ENCODE measurements at regions not wholly inside any gene's neighbourhood (a gene's known extent, or its start where the extent isn't known, plus 50 kb on each side); places are given as distances from the start of the nearest gene placed in this dataset.
"Not testable (repeated sequence)": the region's sequence is repeated elsewhere in the genome, so short reads cannot be mapped to it uniquely, and the experiment has no call there.

GRCh38 chrX:76509775-76510174, 82.3 kb downstream of the MAGEE1 start:
- no peak for DNase-seq (ENCODE audit: low read depth in 1 of 2, low spot score in 1 of 2)

- no peak for DNase-seq (ENCODE audit: low read depth in 1 of 2, low spot score in 1 of 2)
These were observed 90.0 kb downstream of the MAGEE1 start for GRCh38 chrX:76517544-76517943.

- no peak for DNase-seq (ENCODE audit: low read depth in 1 of 2, low spot score in 1 of 2)
These were observed 93.0 kb downstream of the MAGEE1 start for GRCh38 chrX:76520273-76521054.

- DNase-seq (ENCODE audit: low read depth in 1 of 2, low spot score in 1 of 2) = not testable (repeated sequence)
These were observed 108.2 kb downstream of the MAGEE1 start for GRCh38 chrX:76535675-76536074.

- no peak for DNase-seq (ENCODE audit: low read depth in 1 of 2, low spot score in 1 of 2)
These were observed 111.3 kb downstream of the MAGEE1 start for GRCh38 chrX:76538860-76539259.

- DNase-seq (ENCODE audit: low read depth in 1 of 2, low spot score in 1 of 2) = not testable (repeated sequence)
These were observed 115.9 kb downstream of the MAGEE1 start for GRCh38 chrX:76543381-76543780.

DNA sequence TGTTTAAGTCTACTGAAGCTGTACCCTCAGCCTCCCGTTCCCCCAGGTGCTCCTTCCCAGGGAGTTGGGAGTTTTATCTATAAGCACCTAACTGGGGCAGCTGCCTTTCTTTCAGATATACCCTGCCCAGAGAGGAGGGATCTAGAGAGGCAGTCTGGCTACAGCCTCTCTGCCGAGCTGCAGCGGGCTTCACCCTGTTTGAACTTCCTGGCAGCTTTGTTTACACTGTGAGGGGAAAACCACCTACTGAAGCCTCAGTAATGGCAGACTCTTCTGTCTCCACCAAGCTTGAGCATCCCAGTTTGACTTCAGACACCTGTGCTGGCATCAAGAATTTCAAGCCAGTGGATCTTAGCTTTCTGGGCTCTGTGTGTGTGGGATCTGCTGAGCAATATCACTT, 122.5 kb downstream of the MAGEE1 start:
- DNase-seq (ENCODE audit: low read depth in 1 of 2, low spot score in 1 of 2) = no peak

GRCh38 chrX:76555269-76555668, 127.8 kb downstream of the MAGEE1 start:
- DNase-seq (ENCODE audit: low read depth in 1 of 2, low spot score in 1 of 2) = no peak

DNA sequence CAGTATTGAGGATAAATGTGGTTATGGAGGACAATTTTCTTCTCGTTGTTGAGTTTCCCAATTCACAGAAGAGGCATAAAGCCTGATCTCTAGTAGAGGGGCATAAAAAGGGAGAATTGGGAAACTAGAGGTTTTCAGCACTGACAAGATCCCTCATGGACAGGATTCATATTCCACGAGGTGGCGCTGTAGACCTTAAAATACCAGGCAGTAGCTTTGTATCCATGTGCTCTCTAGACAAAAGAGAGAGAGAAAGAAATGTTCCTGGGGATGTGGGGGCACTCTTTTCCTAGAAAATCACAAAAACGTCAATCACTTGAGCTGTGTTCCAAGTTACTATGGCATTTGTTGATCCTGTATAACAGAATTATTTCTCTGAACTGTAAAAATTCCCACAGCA, 128.3 kb downstream of the MAGEE1 start:
- DNase-seq (ENCODE audit: low read depth in 1 of 2, low spot score in 1 of 2) = peak in 1 of 2 donors; percentile 1

DNA sequence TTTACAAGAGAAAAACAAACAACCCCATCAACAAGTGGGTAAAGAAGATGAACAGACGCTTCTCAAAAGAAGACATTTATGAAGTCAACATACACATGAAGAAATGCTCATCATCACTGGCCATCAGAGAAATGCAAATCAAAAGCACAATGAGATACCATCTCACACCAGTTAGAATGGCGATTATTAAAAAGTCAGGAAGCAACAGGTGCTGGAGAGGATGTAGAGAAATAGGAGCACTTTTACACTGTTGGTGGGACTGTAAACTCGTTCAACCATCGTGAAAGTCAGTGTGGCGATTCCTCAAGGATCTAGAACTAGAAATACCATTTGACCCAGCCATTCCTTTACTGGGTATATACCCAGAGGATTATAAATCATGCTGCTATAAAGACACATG, 137.3 kb downstream of the MAGEE1 start:
- DNase-seq (ENCODE audit: low read depth in 1 of 2, low spot score in 1 of 2) = not testable (repeated sequence)

DNA sequence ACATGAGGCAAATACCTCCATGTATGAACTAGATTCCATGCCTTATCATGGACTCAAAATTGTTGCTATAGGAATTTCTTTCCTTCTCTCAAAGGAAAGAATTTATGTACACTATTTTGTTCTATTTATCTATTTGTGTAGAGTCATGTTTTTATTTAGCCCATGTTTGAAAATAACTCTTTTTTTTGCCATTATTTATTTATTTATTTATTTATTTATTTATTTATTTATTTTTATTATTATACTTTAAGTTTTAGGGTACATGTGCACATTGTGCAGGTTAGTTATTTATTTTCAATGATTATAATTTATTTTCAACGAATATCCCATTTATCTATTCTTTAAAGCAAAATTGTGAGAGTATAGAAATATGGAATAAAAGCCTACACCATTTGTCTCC, 177.9 kb downstream of the MAGEE1 start:
- no peak for DNase-seq (ENCODE audit: low read depth in 1 of 2, low spot score in 1 of 2)

DNA sequence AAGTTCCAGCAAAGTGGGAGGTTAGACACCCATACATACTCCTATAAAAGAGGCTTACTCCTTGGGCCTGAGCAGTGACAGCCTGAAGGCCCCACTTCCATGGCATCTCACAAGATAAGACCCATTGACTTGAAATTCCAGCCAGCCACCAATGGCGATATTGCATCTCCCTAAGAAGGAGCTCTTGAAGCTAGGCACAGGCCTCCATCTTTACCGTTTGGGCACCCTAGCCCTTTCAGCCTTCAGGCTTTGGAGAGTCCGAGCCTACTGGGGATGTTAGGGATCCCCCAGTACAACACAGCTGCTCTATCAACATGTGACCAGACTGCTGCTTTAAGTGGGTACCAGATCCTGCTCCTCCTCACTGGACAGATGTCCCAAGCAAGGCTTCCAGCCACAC, 189.5 kb downstream of the MAGEE1 start:
- no peak for DNase-seq (ENCODE audit: low read depth in 1 of 2, low spot score in 1 of 2)

- no peak for DNase-seq (ENCODE audit: low read depth in 1 of 2, low spot score in 1 of 2)
These were observed 216.1 kb downstream of the MAGEE1 start for GRCh38 chrX:76643590-76643989.

DNA sequence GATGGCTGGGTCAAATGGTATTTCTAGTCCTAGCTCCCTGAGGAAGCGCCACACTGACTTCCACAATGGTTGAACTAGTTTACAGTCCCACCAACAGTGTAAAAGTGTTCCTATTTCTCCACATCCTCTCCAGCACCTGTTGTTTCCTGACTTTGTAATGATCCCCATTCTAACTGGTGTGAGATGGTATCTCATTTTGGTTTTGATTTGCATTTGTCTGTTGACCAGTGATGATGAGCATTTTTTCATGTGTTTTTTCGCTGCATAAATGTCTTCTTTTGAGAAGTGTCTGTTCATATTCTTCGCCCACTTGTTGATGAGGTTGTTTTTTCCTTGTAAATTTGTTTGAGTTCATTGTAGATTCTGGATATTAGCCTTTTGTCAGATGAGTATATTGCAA, 223.9 kb downstream of the MAGEE1 start:
- DNase-seq (ENCODE audit: low read depth in 1 of 2, low spot score in 1 of 2) = not testable (repeated sequence)

DNA sequence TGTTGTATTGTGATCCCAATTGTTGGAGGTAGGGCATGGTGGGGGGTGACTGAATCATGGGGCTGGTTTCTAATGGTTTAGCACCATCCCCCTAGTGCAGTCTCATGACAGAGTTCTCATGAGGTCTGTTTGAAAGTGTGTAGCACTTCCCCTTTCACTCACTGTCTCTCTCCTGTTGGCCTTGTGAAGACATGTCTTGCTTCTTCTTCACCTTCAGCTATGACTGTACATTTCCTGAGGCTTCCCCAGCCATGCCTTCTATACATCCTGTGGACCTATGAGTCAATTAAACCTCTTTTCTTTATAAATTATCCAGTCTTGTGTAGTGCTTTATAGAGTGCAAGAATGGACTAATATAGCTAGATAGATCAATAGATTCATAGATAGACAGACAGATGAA, 230.0 kb downstream of the MAGEE1 start:
- no peak for DNase-seq (ENCODE audit: low read depth in 1 of 2, low spot score in 1 of 2)

Data from activated CD4-positive, alpha-beta T cell treated with anti-CD3 and anti-CD28 coated beads, Interleukin-2, amount 50 U/mL, for 24 hours (primary cell).